ENCODE measurements at regions not wholly inside any gene's neighbourhood (a gene's known extent, or its start where the extent isn't known, plus 50 kb on each side); places are given as distances from the start of the nearest gene placed in this dataset.

DNA sequence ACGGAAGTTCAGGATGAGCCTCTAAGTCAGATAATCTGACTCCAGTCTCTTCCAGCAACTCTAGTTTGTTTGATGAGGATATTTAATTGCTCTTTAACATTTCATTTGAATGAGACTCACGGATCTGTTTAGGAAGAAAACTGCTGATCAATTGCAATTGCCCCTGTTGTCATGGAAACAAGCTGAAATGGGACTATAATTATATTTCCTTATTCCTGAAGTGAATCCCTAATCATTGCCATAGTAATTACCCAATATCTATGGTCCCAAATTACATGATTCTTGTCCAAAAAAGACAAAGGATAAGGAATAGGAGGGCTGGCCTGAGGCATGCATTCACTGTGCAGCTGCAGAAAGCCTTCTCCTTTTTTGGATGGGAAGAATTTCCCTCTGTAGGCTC, 105.3 kb downstream of the AASDH start:
- POLR2A ChIA-PET = no interaction called here
- no peak overlapping the region for H3K4me3 ChIP-seq (replicated peaks in 1 of 3; ENCODE audit: insufficient read depth in 1 of 3, low read depth in 2 of 3, low read length in 3 of 3)
- no peaks in the 10 kb centered on the region for H4K20me1 ChIP-seq (ENCODE audit: insufficient read depth, low read length)
- H3K27ac ChIP-seq (ENCODE audit: extremely low read length, insufficient read depth, low read length) = no peak overlapping the region
- H2AFZ ChIP-seq (ENCODE audit: low read length) = no peak overlapping the region
- DNase-seq (ENCODE audit: low spot score) (no peak), FAIRE-seq (no peak), ATAC-seq (no peak)
- in situ Hi-C loops (cut with HindIII; ENCODE audit: extremely low pct_ligation_motif_present, low pct_unique_long_range_greater_than_20kb) (no loop called here), intact Hi-C loops (cut with micrococcal nuclease; ENCODE audit: unreplicated experiment) (no loop called here)
- CTCF ChIA-PET (ENCODE audit: low intra/inter-chr PET ratio, low total read pairs) = no interaction called here
- 91% methylated on average over 2 of the region's 2 CpGs for WGBS (ENCODE audit: low lambda C conversion rate)
- H3K4me2 ChIP-seq (ENCODE audit: low read depth, low read length) = no peak overlapping the region
- no peaks in the 10 kb centered on the region for H3K9me3 ChIP-seq (ENCODE audit: low read length)
- H3K27me3 ChIP-seq (ENCODE audit: control insufficient read depth in 1 of 2, insufficient read depth in 2 of 2, low read length in 2 of 2) = no peaks in the 10 kb centered on the region; a peak in 1 of 5 replicates
- TF ChIP-seq RFX1 (IDR thresholded peaks at IDR 0.05) (peak; percentile 27; the same call in 1 of the 2 replicates), ZNF460 (CRISPR knock-in tag; IDR thresholded peaks at IDR 0.05; ENCODE audit: borderline replicate concordance) (no peak), ZGPAT (CRISPR knock-in tag; IDR thresholded peaks at IDR 0.05) (no peak)
- no peaks in the 10 kb centered on the region for H3K79me2 ChIP-seq (ENCODE audit: insufficient read depth, low read length)
- H3K9ac ChIP-seq (ENCODE audit: insufficient read depth, low read depth, low read length) = no peak overlapping the region
- no peaks in the 10 kb centered on the region for H3K36me3 ChIP-seq (replicated peaks in 1 of 2; ENCODE audit: control insufficient read depth in 1 of 2, insufficient read depth in 2 of 2, low read length in 2 of 2)
- H3K4me1 ChIP-seq (ENCODE audit: insufficient read depth, low read length) = no peaks in the 10 kb centered on the region
- BruUV-seq (replicated peaks) = no TSS peak

DNA sequence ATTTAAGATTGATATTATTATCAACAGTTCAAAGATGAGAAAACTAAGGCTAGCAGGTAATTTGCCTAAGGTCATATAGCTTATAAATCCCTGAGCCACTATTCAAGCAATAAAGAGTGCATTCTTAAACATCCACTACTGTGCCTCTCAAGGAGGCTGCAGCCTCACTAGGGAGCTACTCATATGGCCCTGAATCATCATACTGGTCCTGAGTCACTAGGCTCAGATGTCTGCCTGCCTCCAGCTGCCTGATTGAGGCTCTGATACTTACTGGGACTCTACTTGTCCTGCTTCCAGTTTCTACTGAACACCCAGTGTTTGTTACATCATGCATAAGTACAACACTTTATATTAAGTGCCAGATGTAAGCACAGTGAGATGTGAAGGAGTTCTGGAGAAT, 110.7 kb downstream of the AASDH start:
- H3K9me3 ChIP-seq (ENCODE audit: low read length) = no peaks in the 10 kb centered on the region
- no peaks in the 10 kb centered on the region for H3K4me1 ChIP-seq (ENCODE audit: insufficient read depth, low read length)
- no peak overlapping the region for H3K4me3 ChIP-seq (replicated peaks in 1 of 3; ENCODE audit: insufficient read depth in 1 of 3, low read depth in 2 of 3, low read length in 3 of 3)
- no peaks in the 10 kb centered on the region for H3K79me2 ChIP-seq (ENCODE audit: insufficient read depth, low read length)
- no peak overlapping the region for H3K27ac ChIP-seq (ENCODE audit: extremely low read length, insufficient read depth, low read length)
- no peak for FAIRE-seq
- no peak overlapping the region for H3K4me2 ChIP-seq (ENCODE audit: low read depth, low read length)
- no peaks in the 10 kb centered on the region for H4K20me1 ChIP-seq (ENCODE audit: insufficient read depth, low read length)
- no peak for ATAC-seq
- H3K9ac ChIP-seq (ENCODE audit: insufficient read depth, low read depth, low read length) = no peak overlapping the region
- no peak for TF ChIP-seq HES4 (CRISPR knock-in tag; IDR thresholded peaks at IDR 0.05; ENCODE audit: borderline replicate concordance)
- TF ChIP-seq SP2 (CRISPR knock-in tag; IDR thresholded peaks at IDR 0.05) = no peak
- TF ChIP-seq FOSL2 (CRISPR knock-in tag; IDR thresholded peaks at IDR 0.05) = no peak
- TF ChIP-seq ATRX (CRISPR knock-in tag; IDR thresholded peaks at IDR 0.05; ENCODE audit: borderline replicate concordance) = no peak
- TF ChIP-seq RXRB (CRISPR knock-in tag; IDR thresholded peaks at IDR 0.05; ENCODE audit: borderline replicate concordance) = no peak
- TF ChIP-seq XBP1 (CRISPR knock-in tag; IDR thresholded peaks at IDR 0.05) = no peak
- TF ChIP-seq ZNF331 (CRISPR knock-in tag; IDR thresholded peaks at IDR 0.05) = no peak
- TF ChIP-seq ZFX (CRISPR knock-in tag; IDR thresholded peaks at IDR 0.05; ENCODE audit: low read depth) = no peak
- no TSS peak for BruUV-seq (replicated peaks)
- H3K27me3 ChIP-seq (ENCODE audit: control insufficient read depth in 1 of 2, insufficient read depth in 2 of 2, low read length in 2 of 2) = no peaks in the 10 kb centered on the region
- no peak for DNase-seq (ENCODE audit: low spot score)
- intact Hi-C loops (cut with micrococcal nuclease; ENCODE audit: unreplicated experiment) (no loop called here), in situ Hi-C loops (cut with HindIII; ENCODE audit: extremely low pct_ligation_motif_present, low pct_unique_long_range_greater_than_20kb) (no loop called here)
- CTCF ChIA-PET (ENCODE audit: low intra/inter-chr PET ratio, low total read pairs) = no interaction called here
- H3K36me3 ChIP-seq (replicated peaks in 1 of 2; ENCODE audit: control insufficient read depth in 1 of 2, insufficient read depth in 2 of 2, low read length in 2 of 2) = no peaks in the 10 kb centered on the region
- POLR2A ChIA-PET = no interaction called here
- no peak overlapping the region for H2AFZ ChIP-seq (ENCODE audit: low read length)

All from HepG2 (cell line).